ENCODE measurements at regions not wholly inside any gene's neighbourhood (a gene's known extent, or its start where the extent isn't known, plus 50 kb on each side); places are given as distances from the start of the nearest gene placed in this dataset.

DNA sequence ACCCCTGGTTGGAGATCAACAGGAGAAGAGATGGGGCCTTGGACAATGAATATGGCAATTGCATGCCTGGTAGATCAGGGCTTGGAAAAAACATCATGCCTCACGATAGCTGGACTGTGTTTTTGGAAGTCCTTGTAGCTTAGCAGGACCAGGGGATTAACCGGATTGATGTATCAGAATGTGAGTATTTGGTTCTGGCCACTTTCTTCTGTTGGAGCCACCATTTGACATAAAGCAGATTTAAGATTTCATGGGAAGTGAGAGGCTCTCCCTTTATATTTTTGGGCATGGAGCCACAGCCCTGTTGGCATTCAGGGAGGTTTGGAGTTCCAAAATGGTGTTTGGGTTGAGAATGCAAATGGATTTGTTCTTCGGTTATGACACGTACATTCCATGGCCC is 424.7 kb upstream of the MAF start:
- Histone ChIP-seq H3K9ac (no peak overlapping the region), H2AFZ (no peak overlapping the region), H3K4me1 (no peaks in the 10 kb centered on the region), H3K36me3 (ENCODE audit: control insufficient read depth, insufficient read depth, low read length) (no peaks in the 10 kb centered on the region), H3K4me3 (ENCODE audit: low read depth, low read length) (no peak overlapping the region), H3K27me3 (ENCODE audit: control insufficient read depth, insufficient read depth, low read length) (no peaks in the 10 kb centered on the region), H3K9me3 (ENCODE audit: control insufficient read depth, low read length) (no peaks in the 10 kb centered on the region), H3K4me2 (ENCODE audit: low read length) (no peak overlapping the region), H3K27ac (no peak overlapping the region), H3K79me2 (no peaks in the 10 kb centered on the region)
- TF ChIP-seq, protein P1, sequence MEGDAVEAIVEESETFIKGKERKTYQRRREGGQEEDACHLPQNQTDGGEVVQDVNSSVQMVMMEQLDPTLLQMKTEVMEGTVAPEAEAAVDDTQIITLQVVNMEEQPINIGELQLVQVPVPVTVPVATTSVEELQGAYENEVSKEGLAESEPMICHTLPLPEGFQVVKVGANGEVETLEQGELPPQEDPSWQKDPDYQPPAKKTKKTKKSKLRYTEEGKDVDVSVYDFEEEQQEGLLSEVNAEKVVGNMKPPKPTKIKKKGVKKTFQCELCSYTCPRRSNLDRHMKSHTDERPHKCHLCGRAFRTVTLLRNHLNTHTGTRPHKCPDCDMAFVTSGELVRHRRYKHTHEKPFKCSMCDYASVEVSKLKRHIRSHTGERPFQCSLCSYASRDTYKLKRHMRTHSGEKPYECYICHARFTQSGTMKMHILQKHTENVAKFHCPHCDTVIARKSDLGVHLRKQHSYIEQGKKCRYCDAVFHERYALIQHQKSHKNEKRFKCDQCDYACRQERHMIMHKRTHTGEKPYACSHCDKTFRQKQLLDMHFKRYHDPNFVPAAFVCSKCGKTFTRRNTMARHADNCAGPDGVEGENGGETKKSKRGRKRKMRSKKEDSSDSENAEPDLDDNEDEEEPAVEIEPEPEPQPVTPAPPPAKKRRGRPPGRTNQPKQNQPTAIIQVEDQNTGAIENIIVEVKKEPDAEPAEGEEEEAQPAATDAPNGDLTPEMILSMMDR (IDR thresholded peaks at IDR 0.05) = no peak

DNA sequence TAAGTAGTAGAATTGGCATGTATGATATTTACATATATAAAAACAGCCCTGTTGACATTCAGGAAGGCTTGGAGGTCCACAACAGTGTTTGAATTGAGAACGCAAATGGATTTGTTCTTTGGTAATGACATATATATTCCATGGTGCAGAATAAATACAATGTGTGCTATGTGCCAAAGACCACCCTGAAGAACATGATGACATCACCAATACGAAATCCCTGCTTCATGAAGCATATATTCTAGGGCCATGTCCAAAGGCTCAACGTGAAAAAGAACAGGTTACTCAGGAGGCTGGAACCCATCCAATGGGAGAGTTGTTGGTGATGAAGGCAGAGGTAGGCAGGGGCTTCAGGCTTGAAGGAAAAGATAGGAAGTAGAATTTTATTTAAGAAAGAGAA is 423.9 kb upstream of the MAF start:
- Histone ChIP-seq H3K27ac (no peak overlapping the region), H3K27me3 (ENCODE audit: control insufficient read depth, insufficient read depth, low read length) (no peaks in the 10 kb centered on the region), H3K36me3 (ENCODE audit: control insufficient read depth, insufficient read depth, low read length) (no peaks in the 10 kb centered on the region), H3K4me1 (no peaks in the 10 kb centered on the region), H3K79me2 (no peaks in the 10 kb centered on the region), H2AFZ (no peak overlapping the region), H3K9me3 (ENCODE audit: control insufficient read depth, low read length) (no peaks in the 10 kb centered on the region), H3K4me3 (ENCODE audit: low read depth, low read length) (no peak overlapping the region), H3K4me2 (ENCODE audit: low read length) (no peak overlapping the region), H3K9ac (no peak overlapping the region)
- TF ChIP-seq, protein P1 (IDR thresholded peaks at IDR 0.05) = no peak

DNA sequence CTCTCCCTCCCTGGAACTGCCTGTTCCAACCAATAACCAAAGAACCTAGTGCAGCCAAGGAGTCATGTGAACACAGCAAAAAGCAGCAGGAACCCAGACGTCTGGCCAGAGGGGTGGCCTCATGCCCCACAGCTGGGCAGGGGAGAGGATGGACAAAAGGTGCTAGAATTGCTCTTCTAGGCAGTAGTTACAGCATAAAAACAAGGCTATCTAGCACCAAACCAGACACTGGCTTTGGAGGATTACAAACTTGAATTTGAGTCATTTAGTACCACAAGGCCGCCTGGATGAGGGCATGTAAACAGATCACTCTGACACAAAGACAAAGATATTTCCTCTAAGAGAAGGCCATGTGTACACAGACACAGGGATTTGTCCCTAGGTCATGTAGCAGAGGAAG is 423.3 kb upstream of the MAF start:
- no peak overlapping the region for H3K9ac ChIP-seq
- no peak overlapping the region for H2AFZ ChIP-seq
- no peak overlapping the region for H3K4me2 ChIP-seq (ENCODE audit: low read length)
- no peaks in the 10 kb centered on the region for H3K9me3 ChIP-seq (ENCODE audit: control insufficient read depth, low read length)
- no peak overlapping the region for H3K4me3 ChIP-seq (ENCODE audit: low read depth, low read length)
- H3K4me1 ChIP-seq = no peaks in the 10 kb centered on the region
- H3K36me3 ChIP-seq (ENCODE audit: control insufficient read depth, insufficient read depth, low read length) = no peaks in the 10 kb centered on the region
- H3K27me3 ChIP-seq (ENCODE audit: control insufficient read depth, insufficient read depth, low read length) = no peaks in the 10 kb centered on the region
- H3K27ac ChIP-seq = no peak overlapping the region
- H3K79me2 ChIP-seq = no peaks in the 10 kb centered on the region
- TF ChIP-seq, protein P1 (IDR thresholded peaks at IDR 0.05) = no peak

DNA sequence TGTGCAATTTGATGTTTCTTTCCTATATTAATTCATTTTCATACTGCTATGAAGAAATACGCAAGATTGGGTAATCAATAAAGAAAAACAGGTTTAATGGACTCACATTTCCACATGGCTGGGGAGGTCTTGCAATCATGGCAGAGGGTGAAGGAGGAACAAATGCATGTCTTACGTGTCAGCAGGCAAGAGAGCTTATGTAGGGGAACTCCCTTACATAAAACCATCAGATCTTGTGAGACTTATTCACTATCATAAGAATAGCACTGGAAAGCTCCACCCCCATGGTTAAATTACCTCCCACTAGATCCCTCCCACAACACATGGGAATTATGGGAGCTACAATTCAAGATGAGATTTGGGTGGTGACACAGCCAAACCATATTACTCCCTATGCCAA is 418.9 kb upstream of the MAF start:
- Histone ChIP-seq H3K27ac (no peak overlapping the region), H3K4me1 (no peaks in the 10 kb centered on the region), H2AFZ (no peak overlapping the region), H3K9me3 (ENCODE audit: control insufficient read depth, low read length) (no peaks in the 10 kb centered on the region), H3K27me3 (ENCODE audit: control insufficient read depth, insufficient read depth, low read length) (no peaks in the 10 kb centered on the region), H3K79me2 (no peaks in the 10 kb centered on the region), H3K4me2 (ENCODE audit: low read length) (no peak overlapping the region), H3K4me3 (ENCODE audit: low read depth, low read length) (no peak overlapping the region), H3K36me3 (ENCODE audit: control insufficient read depth, insufficient read depth, low read length) (no peaks in the 10 kb centered on the region), H3K9ac (no peak overlapping the region)
- TF ChIP-seq, protein P1 (IDR thresholded peaks at IDR 0.05) = no peak

DNA sequence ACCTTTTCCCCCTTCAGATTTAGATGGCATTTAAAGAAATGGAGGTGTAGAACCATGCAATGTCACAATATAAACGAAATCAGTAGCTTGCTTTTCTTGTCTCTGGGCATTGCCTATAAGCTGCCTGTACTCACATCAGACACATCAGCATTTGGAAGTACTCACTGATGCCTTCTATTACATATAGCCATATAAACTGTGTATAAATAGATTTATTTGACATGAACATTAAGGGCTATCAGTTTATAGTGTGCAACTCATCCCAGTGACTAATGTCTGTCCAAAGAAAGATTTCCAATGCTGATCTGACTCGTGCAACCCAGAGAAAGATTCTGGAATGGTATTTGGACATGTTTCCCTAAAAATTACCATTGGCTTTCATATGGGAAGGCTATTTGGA is 417.9 kb upstream of the MAF start:
- H3K79me2 ChIP-seq = no peaks in the 10 kb centered on the region
- no peaks in the 10 kb centered on the region for H3K9me3 ChIP-seq (ENCODE audit: control insufficient read depth, low read length)
- H3K4me3 ChIP-seq (ENCODE audit: low read depth, low read length) = no peak overlapping the region
- no peak overlapping the region for H3K4me2 ChIP-seq (ENCODE audit: low read length)
- H3K27me3 ChIP-seq (ENCODE audit: control insufficient read depth, insufficient read depth, low read length) = no peaks in the 10 kb centered on the region
- H3K4me1 ChIP-seq = no peaks in the 10 kb centered on the region
- no peak overlapping the region for H3K27ac ChIP-seq
- H2AFZ ChIP-seq = no peak overlapping the region
- no peaks in the 10 kb centered on the region for H3K36me3 ChIP-seq (ENCODE audit: control insufficient read depth, insufficient read depth, low read length)
- H3K9ac ChIP-seq = no peak overlapping the region
- TF ChIP-seq, protein P1 (IDR thresholded peaks at IDR 0.05) = no peak

All from parathyroid adenoma (tissue), 2 donors.